ENCODE measurements at regions not wholly inside any gene's neighbourhood (a gene's known extent, or its start where the extent isn't known, plus 50 kb on each side); places are given as distances from the start of the nearest gene placed in this dataset.
A peak's percentile ranks its signal among the peaks of the same experiment; 100 is the strongest.
"Not testable (repeated sequence)": the region's sequence is repeated elsewhere in the genome, so short reads cannot be mapped to it uniquely, and the experiment has no call there.

GRCh38 chr10:23545866-23546265, 107.0 kb downstream of the OTUD1 start:
- DNase-seq, result not testable (repeated sequence)

- DNase-seq, result peak in 1 of 2 donors; percentile 85
Observed at GRCh38 chr10:23556727-23557440, 118.0 kb downstream of the OTUD1 start.

GRCh38 chr10:23557777-23558176, 118.9 kb downstream of the OTUD1 start:
- DNase-seq, result no peak

- DNase-seq, result no peak
Observed at GRCh38 chr10:23558361-23558799, 119.5 kb downstream of the OTUD1 start.

GRCh38 chr10:23568996-23569395, 130.1 kb downstream of the OTUD1 start:
- DNase-seq, result no peak

- DNase-seq, result no peak
Observed at GRCh38 chr10:23571884-23572283, 133.0 kb downstream of the OTUD1 start.

GRCh38 chr10:23581906-23582450, 143.1 kb downstream of the OTUD1 start:
- no peak for DNase-seq

- DNase-seq, result no peak
Observed at GRCh38 chr10:23584396-23584795, 145.5 kb downstream of the OTUD1 start.

- no peak for DNase-seq
Observed at GRCh38 chr10:23585186-23585585, 146.3 kb downstream of the OTUD1 start.

- DNase-seq, result no peak
Observed at GRCh38 chr10:23585666-23586065, 146.8 kb downstream of the OTUD1 start.

GRCh38 chr10:23595278-23595677, 156.4 kb downstream of the OTUD1 start:
- not testable (repeated sequence) for DNase-seq

GRCh38 chr10:23604613-23605012, 165.7 kb downstream of the OTUD1 start:
- DNase-seq, result no peak

- no peak for DNase-seq
Observed at GRCh38 chr10:23606456-23606855, 167.6 kb downstream of the OTUD1 start.

GRCh38 chr10:23608926-23609325, 170.1 kb downstream of the OTUD1 start:
- no peak for DNase-seq

- no peak for DNase-seq
Observed at GRCh38 chr10:23610626-23611307, 171.9 kb downstream of the OTUD1 start.

GRCh38 chr10:23611308-23612029, 172.6 kb downstream of the OTUD1 start:
- no peak for DNase-seq

- DNase-seq, result no peak
Observed at GRCh38 chr10:23613900-23614299, 175.0 kb downstream of the OTUD1 start.

- DNase-seq, result no peak
Observed at GRCh38 chr10:23614483-23614882, 175.6 kb downstream of the OTUD1 start.

GRCh38 chr10:23630376-23630775, 191.5 kb downstream of the OTUD1 start:
- DNase-seq, result no peak

GRCh38 chr10:23630885-23631284, 192.0 kb downstream of the OTUD1 start:
- DNase-seq, result no peak

- peak in 1 of 2 donors; percentile 16 for DNase-seq
Observed at GRCh38 chr10:23643111-23643780, 204.4 kb downstream of the OTUD1 start.

- DNase-seq, result no peak
Observed at GRCh38 chr10:23648618-23649017, 209.7 kb downstream of the OTUD1 start.

- no peak for DNase-seq
Observed at GRCh38 chr10:23656735-23657134, 217.9 kb downstream of the OTUD1 start.

Data from bone marrow (tissue), 2 donors.